Loucy (cell line): ENCODE measurements at regions not wholly inside any gene's neighbourhood (a gene's known extent, or its start where the extent isn't known, plus 50 kb on each side); places are given as distances from the start of the nearest gene placed in this dataset.

Source experiments
- H2AFZ ChIP-seq: fragments of 200-600 bp; sonication (generic); 2 replicates; pipeline ENCODE4 v1.6.0; 2016; ENCODE audit warnings: antibody characterized with exemption, mild to moderate bottlenecking, low read length, moderate library complexity
- H3F3A ChIP-seq: fragments of 200-600 bp; 2 replicates; pipeline ENCODE4 v1.6.0; 2016; ENCODE audit warnings: antibody characterized with exemption, low read depth, mild to moderate bottlenecking
- H3K27me3 ChIP-seq: fragments of 200-600 bp; sonication (generic); 2 replicates; pipeline ENCODE4 v1.6.1; 2014; ENCODE audit warnings: low read length, mild to moderate bottlenecking; ENCODE audit not compliant: insufficient read depth, poor library complexity, severe bottlenecking
- H3K36me3 ChIP-seq: fragments of 200-600 bp; sonication (generic); 2 replicates; pipeline ENCODE4 v1.6.1; 2016; ENCODE audit warnings: low read length; ENCODE audit not compliant: insufficient read depth
- H3K4me1 ChIP-seq: fragments of 200-600 bp; sonication (generic); 2 replicates; pipeline ENCODE4 v1.5.1; 2014; ENCODE audit warnings: low read length, mild to moderate bottlenecking; ENCODE audit not compliant: insufficient read depth, poor library complexity, severe bottlenecking
- H3K4me2 ChIP-seq: fragments of 200-600 bp; sonication (generic); 2 replicates; pipeline ENCODE4 v1.6.0; 2014; ENCODE audit warnings: antibody characterized with exemption, low read length, low read depth, mild to moderate bottlenecking; ENCODE audit not compliant: poor library complexity, severe bottlenecking
- H3K4me3 ChIP-seq: fragments of 200-600 bp; sonication (generic); 2 replicates; pipeline ENCODE4 v1.5.1; 2014; ENCODE audit warnings: low read length, mild to moderate bottlenecking, mixed read lengths; ENCODE audit not compliant: poor library complexity, severe bottlenecking
- H3K79me2 ChIP-seq: fragments of 200-600 bp; sonication (generic); 2 replicates; pipeline ENCODE4 v1.6.1; 2014; ENCODE audit warnings: low read length; ENCODE audit not compliant: insufficient read depth
- H3K9ac ChIP-seq: fragments of 200-600 bp; sonication (generic); 2 replicates; pipeline ENCODE4 v1.6.0; 2014; ENCODE audit warnings: mild to moderate bottlenecking, low read depth, low read length, moderate library complexity; ENCODE audit not compliant: poor library complexity, severe bottlenecking
- H3K9me2 ChIP-seq: fragments of 200-600 bp; sonication (generic); replicated peaks from 2 replicates; pipeline ENCODE4 v1.6.1; 2016; ENCODE audit warnings: low read depth, low read length, mixed read lengths
- H3K9me3 ChIP-seq: fragments of 200-600 bp; sonication (generic); 2 replicates; pipeline ENCODE4 v1.6.1; 2014; ENCODE audit warnings: mild to moderate bottlenecking, antibody characterized with exemption, low read length, low read depth; ENCODE audit not compliant: insufficient read depth
- H4K20me1 ChIP-seq: fragments of 200-600 bp; sonication (generic); 2 replicates; pipeline ENCODE4 v1.6.0; 2014; ENCODE audit warnings: antibody characterized with exemption, low read length, mild to moderate bottlenecking; ENCODE audit not compliant: insufficient read depth, poor library complexity, severe bottlenecking
- EZH2phosphoT487 ChIP-seq: fragments of 200-600 bp; IDR thresholded peaks from 2 replicates; pipeline ENCODE4 v1.6.1; 2018; ENCODE audit warnings: antibody characterized with exemption, mild to moderate bottlenecking, moderate library complexity, borderline replicate concordance
- TF ChIP-seq, protein P1 (sequence below): fragments of 200-600 bp; sonication (generic); conservative IDR thresholded peaks from 2 replicates; pipeline ENCODE4 v1.5.1; 2014; ENCODE audit warnings: mild to moderate bottlenecking, antibody characterized with exemption, low read length

GRCh38 chrX:98627645-98628044 is 1743.9 kb downstream of the RPA4 start:
- H3F3A ChIP-seq: no peaks in the 10 kb centered on the region

GRCh38 chrX:98637451-98637850 is 1753.7 kb downstream of the RPA4 start:
- H3F3A ChIP-seq: no peaks in the 10 kb centered on the region
- H3K9me2 ChIP-seq: no peaks in the 10 kb centered on the region
- no peaks in the 10 kb centered on the region for H3K27me3 ChIP-seq
- no peak overlapping the region for H3K4me3 ChIP-seq
- H3K9me3 ChIP-seq: no peaks in the 10 kb centered on the region
- no peaks in the 10 kb centered on the region for H3K79me2 ChIP-seq
- no peaks in the 10 kb centered on the region for H3K4me1 ChIP-seq
- no peak overlapping the region for H2AFZ ChIP-seq
- H4K20me1 ChIP-seq: no peaks in the 10 kb centered on the region
- H3K36me3 ChIP-seq: no peaks in the 10 kb centered on the region
- no peak overlapping the region for H3K9ac ChIP-seq
- H3K4me2 ChIP-seq: no peak overlapping the region
- TF ChIP-seq, protein P1, sequence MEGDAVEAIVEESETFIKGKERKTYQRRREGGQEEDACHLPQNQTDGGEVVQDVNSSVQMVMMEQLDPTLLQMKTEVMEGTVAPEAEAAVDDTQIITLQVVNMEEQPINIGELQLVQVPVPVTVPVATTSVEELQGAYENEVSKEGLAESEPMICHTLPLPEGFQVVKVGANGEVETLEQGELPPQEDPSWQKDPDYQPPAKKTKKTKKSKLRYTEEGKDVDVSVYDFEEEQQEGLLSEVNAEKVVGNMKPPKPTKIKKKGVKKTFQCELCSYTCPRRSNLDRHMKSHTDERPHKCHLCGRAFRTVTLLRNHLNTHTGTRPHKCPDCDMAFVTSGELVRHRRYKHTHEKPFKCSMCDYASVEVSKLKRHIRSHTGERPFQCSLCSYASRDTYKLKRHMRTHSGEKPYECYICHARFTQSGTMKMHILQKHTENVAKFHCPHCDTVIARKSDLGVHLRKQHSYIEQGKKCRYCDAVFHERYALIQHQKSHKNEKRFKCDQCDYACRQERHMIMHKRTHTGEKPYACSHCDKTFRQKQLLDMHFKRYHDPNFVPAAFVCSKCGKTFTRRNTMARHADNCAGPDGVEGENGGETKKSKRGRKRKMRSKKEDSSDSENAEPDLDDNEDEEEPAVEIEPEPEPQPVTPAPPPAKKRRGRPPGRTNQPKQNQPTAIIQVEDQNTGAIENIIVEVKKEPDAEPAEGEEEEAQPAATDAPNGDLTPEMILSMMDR: no peak
- TF ChIP-seq EZH2phosphoT487: no peak

More at GRCh38 chrX:98627645-98628044, 1743.9 kb downstream of the RPA4 start:
- Histone ChIP-seq H3K9me3 (no peaks in the 10 kb centered on the region), H3K36me3 (no peaks in the 10 kb centered on the region), H3K4me1 (no peaks in the 10 kb centered on the region), H3K4me3 (no peak overlapping the region), H3K4me2 (no peak overlapping the region), H3K9me2 (no peaks in the 10 kb centered on the region), H3K9ac (no peak overlapping the region), H4K20me1 (no peaks in the 10 kb centered on the region), H2AFZ (no peak overlapping the region), H3K79me2 (no peaks in the 10 kb centered on the region), H3K27me3 (no peaks in the 10 kb centered on the region)
- no peak for TF ChIP-seq EZH2phosphoT487
- TF ChIP-seq, protein P1: no peak

DNA sequence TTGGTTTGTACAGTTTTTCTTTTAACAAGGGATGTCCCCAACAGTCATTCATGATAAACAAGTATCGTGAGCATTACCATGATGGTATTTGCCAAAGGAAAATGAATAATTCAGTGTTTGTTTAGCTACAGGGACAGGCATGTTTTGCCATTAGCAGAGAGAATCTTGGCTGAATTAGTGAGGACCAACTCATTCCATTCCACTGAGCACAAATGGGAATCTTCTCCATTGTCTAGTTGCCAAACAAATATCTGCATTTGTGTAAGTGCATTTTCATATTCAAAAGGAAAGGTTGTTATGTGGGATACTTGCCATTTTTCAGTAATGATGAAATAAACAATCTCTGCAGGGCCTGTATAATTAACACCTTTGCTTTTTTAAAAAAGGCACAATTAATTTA is 1762.6 kb downstream of the RPA4 start:
- H3K9me3 ChIP-seq: no peaks in the 10 kb centered on the region
- no peak overlapping the region for H2AFZ ChIP-seq
- no peaks in the 10 kb centered on the region for H3K79me2 ChIP-seq
- TF ChIP-seq EZH2phosphoT487: no peak
- TF ChIP-seq, protein P1: no peak
- H3K4me2 ChIP-seq: no peak overlapping the region
- no peaks in the 10 kb centered on the region for H3K9me2 ChIP-seq
- H3K4me1 ChIP-seq: no peaks in the 10 kb centered on the region
- no peak overlapping the region for H3K4me3 ChIP-seq
- no peaks in the 10 kb centered on the region for H4K20me1 ChIP-seq
- no peaks in the 10 kb centered on the region for H3K36me3 ChIP-seq
- H3K27me3 ChIP-seq: no peaks in the 10 kb centered on the region
- no peaks in the 10 kb centered on the region for H3F3A ChIP-seq
- H3K9ac ChIP-seq: no peak overlapping the region
